NOMO-1 (cell line): ENCODE measurements at regions not wholly inside any gene's neighbourhood (a gene's known extent, or its start where the extent isn't known, plus 50 kb on each side); places are given as distances from the start of the nearest gene placed in this dataset.
"Not testable (repeated sequence)": the region's sequence is repeated elsewhere in the genome, so short reads cannot be mapped to it uniquely, and the experiment has no call there.

ENCODE experiments used
- DNase-seq, 2 experiments: peaks; one replicate each; lab custom pipeline; 2025; ENCODE audit not compliant: unreplicated experiment in 2 of 2; lab: John Stamatoyannopoulos, UW

DNA sequence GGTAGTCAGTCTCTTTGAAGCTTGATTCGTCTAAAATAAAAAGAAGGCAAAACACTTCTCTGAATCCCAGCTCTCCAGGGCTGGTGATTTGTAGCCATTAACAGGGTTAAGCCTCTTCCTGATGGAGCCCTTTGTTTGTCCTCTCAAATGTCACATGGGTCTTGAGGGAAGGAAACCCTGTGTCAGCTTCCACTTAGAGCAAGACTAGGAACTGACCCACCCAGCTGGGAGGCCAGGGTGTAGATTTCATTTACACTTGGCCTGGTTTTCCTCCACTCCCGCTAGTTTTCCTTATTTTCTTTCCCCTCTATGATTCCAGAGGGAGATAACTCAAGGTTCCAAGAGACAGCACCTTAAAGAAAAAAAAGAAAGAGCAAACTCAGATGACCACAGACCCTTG, 230.5 kb upstream of the EGLN3 start:
- no peak for DNase-seq

- peak in 1 of 2 experiments; percentile 17 for DNase-seq
Measured at GRCh38 chr14:34180869-34181268, 230.0 kb upstream of the EGLN3 start.

- peak; percentile 79 to 92 for DNase-seq
Measured at GRCh38 chr14:34180434-34180833, 229.6 kb upstream of the EGLN3 start.

DNA sequence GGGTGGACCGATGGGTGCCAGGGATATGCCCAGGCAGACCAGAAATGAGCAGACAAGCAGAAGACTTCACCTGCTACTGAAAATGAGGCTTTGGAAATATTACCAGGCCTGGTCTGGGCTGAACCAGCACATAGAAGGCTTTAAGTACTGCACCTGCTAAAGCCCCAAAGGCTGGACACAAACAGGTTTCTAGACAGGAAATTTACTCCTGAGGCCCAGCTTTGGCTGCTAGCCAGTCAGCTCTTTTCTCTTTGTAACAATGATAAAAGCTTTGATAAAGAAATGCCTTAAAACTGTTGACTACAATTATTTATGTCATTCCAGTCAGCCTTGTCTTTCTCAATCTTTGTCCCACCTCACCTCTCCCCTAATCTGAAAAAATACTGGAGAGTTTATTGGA, 228.9 kb upstream of the EGLN3 start:
- DNase-seq: no peak

- no peak for DNase-seq
Measured at GRCh38 chr14:34177466-34177865, 226.6 kb upstream of the EGLN3 start.

- DNase-seq: peak; percentile 10 to 26
Measured at GRCh38 chr14:34175574-34175973, 224.7 kb upstream of the EGLN3 start.

- DNase-seq: no peak
Measured at GRCh38 chr14:34174973-34175372, 224.1 kb upstream of the EGLN3 start.

DNA sequence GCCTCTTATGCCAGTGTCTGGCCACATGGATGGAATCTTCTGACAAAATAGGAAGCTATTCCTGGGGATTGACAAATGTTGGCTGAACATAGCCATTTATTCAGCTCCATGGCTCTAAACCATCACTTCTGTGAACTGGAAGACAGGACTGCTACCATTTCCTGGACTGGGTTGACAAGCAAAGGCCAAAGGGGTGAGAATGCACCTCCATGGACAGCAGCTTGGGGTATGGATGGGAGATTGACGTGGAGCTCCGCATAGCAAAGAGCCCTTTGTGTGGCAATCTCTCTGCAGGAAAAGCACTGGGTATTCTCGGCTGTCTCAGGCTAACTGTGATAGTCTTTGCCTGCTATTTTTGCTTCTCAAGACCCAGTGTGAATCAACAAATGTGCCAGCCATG, 223.0 kb upstream of the EGLN3 start:
- no peak for DNase-seq

DNA sequence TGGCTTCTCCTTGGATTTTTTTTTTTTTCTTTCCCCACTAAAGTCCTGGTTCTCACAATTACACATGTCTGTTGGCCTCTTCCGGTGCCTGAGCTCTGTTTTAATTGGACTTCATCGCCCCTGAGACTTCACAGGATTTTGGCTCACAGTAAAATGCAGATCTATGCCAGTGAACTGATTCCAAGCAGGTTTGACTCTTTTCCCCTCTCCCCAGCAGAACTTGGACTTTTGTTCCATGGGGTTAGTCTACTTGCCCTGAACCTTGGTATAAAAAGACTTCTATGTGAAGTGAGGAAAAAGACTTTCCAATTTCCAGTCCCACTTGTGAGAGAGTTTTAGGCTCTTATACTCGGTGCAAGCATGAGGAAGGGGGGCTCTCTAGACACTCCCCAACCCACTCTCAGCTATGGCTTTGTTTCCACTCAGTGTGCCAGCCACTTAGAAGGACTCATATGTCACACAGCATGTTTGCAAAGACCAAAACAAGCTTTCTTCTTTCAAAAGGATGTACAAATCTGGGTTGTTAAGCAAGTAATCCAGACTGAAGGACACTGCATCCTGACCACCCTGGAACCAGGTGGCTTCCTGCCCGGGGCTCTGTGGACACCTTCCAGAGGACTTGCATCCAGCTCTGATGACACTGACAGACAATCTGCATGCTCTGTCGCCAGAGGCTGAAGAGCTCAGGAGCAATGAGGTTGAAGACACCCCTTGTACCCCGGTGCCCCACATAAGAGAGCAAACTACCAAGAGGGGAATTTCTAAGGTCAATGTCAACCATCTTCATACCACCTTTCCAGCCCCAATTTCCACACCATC, 221.9 kb upstream of the EGLN3 start:
- no peak for DNase-seq

GRCh38 chr14:34172173-34172451, 221.2 kb upstream of the EGLN3 start:
- no peak for DNase-seq

GRCh38 chr14:34171431-34172172, 220.7 kb upstream of the EGLN3 start:
- DNase-seq: peak in 1 of 2 experiments; percentile 16

- DNase-seq: no peak
Measured at GRCh38 chr14:34170882-34171281, 220.0 kb upstream of the EGLN3 start.

DNA sequence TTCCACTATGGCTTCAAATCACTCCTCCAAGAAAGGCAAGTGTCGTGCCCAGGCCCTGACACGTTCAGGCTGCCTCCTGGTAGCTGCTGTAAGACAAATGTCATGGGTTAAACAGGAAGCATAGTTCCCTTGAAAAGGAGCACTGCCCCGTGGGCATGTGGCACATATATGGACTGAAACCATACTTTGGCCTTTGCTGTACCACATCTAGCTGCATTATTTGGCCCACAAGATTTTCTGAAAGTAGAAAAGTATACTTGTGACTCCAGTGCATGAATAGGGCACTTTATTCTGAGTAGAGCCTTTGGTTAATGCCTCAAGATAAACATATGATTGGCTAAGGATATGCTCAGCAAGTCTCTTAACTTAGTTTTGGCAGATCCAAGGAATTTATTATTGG, 218.7 kb upstream of the EGLN3 start:
- no peak for DNase-seq

GRCh38 chr14:34168656-34169055, 217.8 kb upstream of the EGLN3 start:
- DNase-seq: no peak

DNA sequence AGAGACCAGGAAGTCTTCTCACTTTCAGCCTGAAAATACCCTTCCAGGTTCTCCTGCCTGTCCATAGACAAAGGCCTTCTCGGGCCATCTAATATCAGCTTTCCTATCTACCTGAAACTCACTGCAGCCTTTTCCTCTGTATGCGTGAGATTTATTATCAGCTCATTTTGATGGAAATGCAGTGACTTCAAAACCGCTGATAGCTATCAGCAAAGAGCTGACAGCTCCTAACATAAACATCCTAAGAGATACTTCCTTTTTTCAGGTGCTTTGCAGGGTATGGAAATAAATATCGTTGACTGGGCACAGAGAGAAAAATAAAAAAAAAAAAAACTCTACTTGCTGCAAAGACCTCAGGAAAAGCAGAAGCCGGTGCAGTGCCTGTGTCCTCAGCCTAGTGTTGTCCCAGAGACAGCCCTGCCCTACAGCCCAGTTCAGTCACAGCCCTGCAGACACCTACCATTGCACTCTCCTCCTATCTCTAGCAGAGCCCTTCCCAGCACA, 215.0 kb upstream of the EGLN3 start:
- peak; percentile 40 to 65 for DNase-seq

DNA sequence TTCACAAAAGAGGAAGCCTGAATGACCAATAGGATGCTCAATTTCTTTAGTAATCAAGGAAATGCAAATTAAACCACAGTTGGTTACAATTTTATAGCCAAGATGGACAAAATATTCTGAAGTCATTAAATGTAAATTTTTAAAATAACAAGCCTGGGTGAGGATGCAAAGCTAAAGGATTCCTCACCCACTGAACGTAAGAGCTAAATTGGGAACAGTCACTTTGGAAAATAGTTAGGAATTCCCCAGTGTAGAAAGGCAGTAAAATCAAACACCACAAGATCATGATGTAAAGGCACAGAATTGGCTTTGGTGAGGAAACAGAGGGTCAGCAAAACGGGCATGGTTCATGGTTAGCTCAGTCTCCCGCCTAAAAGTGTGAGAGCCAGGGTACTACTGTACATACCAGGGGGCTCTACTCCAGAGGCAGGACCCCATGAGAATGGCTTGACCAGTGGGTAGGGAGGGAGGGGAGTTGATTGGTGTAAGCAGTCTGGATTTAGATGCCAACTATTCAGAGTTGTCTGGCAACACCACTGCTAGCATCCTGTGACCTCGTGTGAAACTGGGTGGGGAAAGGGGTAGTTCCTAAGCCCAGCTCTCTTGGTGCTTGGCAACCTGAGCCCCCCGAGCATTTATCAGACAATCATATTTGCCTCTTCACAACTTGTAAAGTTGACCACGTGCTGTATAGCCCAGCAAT, 213.4 kb upstream of the EGLN3 start:
- peak in 1 of 2 experiments; percentile 14 for DNase-seq

DNA sequence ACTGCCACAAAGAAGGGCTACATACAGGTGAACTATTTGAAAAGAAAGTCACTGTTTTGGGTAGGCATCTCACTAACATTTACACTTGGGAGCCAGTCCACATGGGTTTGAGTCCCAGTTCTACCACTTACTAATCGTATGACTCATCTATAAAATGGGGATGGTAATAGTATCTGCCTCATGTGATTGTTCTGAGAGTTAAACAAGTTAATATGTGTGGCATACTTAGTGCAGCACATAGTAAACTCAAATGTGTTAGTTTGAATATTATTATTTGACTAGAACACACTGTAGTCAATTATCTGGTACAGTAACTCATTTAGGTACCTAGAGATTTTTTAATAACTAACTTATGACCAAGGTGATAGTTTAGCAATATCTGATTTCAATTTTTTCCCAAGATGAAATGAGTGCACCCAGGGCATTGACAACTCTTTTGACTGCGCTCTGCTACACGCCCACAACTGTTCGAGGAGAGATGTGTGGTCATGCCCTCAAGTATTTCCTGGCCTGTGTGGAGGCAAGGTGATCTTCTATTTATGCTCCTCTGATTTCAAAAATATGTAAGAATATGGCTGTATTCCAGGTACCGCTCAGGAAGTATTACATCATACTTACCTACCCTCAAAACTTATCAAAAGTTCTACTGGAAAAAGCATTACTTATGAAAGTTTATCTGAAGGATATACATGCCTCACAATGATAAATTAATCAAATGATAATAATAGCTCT, 210.6 kb upstream of the EGLN3 start:
- DNase-seq: no peak

- DNase-seq: no peak
Measured at GRCh38 chr14:34160619-34161018, 209.7 kb upstream of the EGLN3 start.

- DNase-seq: no peak
Measured at GRCh38 chr14:34157651-34158050, 206.8 kb upstream of the EGLN3 start.

GRCh38 chr14:34147461-34147860, 196.6 kb upstream of the EGLN3 start:
- no peak for DNase-seq

DNA sequence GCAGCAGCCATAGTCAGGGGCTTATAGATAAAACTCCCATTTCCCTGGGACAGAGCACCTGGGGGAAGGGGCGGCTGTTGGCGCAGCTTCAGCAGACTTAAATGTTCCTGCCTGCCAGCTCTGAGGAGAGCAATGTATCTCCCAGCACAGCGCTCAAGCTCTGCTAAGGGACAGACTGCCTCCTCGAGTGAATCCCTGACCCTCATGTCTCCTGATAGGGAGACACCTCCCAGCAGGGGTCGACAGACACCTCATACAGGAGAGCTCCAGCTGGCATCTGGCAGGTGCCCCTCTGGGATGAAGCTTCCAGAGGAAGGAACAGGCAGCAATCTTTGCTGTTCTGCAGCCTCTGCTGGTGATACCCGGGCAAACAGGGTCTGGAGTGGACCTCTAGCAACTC, 189.3 kb upstream of the EGLN3 start:
- not testable (repeated sequence) for DNase-seq
